BJ (cell line): ENCODE measurements at regions not wholly inside any gene's neighbourhood (a gene's known extent, or its start where the extent isn't known, plus 50 kb on each side); places are given as distances from the start of the nearest gene placed in this dataset.
"Not testable (repeated sequence)": the region's sequence is repeated elsewhere in the genome, so short reads cannot be mapped to it uniquely, and the experiment has no call there.

ENCODE experiments used
- CTCF ChIA-PET: fragments of 350-600 bp; formaldehyde crosslinking; extraction: SDS; loops from one replicate; lab custom pipeline; 2021; ENCODE audit warnings: antibody characterized with exemption, inconsistent platforms; lab: Yijun Ruan, JAX
- POLR2A ChIA-PET: fragments of 300-600 bp; sonication (Branson Sonifier 250); formaldehyde crosslinking; extraction: SDS; loops from one replicate; lab custom pipeline; 2021; ENCODE audit warnings: antibody characterized with exemption; lab: Charles Lee
- DNase-seq: peaks from one replicate; pipeline ENCODE4 v3.0.0-alpha.2; 2011; ENCODE audit warnings: low read depth
- H3K27me3 ChIP-seq: 2 replicates; pipeline ENCODE4 v1.6.0; 2011; ENCODE audit warnings: low read length; ENCODE audit not compliant: control insufficient read depth, insufficient read depth
- H3K36me3 ChIP-seq: 2 replicates; pipeline ENCODE4 v1.5.1; 2011; ENCODE audit warnings: low read length; ENCODE audit not compliant: control insufficient read depth, insufficient read depth
- H3K4me3 ChIP-seq: 2 replicates; pipeline ENCODE4 v1.5.1; 2011; ENCODE audit warnings: low read depth, mild to moderate bottlenecking, control low read depth, low read length
- CTCF ChIP-seq: IDR thresholded peaks from 2 replicates; pipeline ENCODE4 v1.5.1; 2011; ENCODE audit warnings: low read depth, mild to moderate bottlenecking, control low read depth, inconsistent platforms, low read length, moderate library complexity; ENCODE audit not compliant: insufficient read depth

DNA sequence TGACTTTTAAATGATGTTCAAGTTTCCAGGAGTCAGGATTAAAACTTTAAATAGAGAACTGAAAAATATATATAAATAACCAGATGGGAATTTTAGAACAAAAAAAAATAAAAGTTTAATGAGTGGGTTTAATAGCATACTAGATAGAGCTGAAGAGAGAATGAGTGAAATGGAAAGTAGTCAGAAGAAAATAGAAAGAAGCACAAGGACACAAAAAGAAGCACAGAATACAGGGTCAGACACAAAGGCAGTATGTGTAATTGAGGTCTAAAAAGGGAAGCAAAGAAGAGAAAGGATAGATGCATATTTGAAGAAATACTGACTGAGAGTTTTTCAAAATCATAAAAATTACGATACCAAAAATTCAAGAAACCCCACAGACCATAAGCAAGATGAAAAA lies 159.8 kb upstream of the FERMT1 start:
- DNase-seq: no peak
- H3K36me3 ChIP-seq: no peaks in the 10 kb centered on the region
- CTCF ChIA-PET: interaction anchor here (0.6 kb wide), 1 partner anchor 469 kb away, joined by 3 read pairs; no protein-coding TSS in a partner anchor
- H3K4me3 ChIP-seq: no peak overlapping the region
- no peaks in the 10 kb centered on the region for H3K27me3 ChIP-seq
- POLR2A ChIA-PET: no interaction called here
- no peak for TF ChIP-seq CTCF

- no peak for DNase-seq
- no peak for TF ChIP-seq CTCF
- Histone ChIP-seq H3K4me3 (no peak overlapping the region), H3K36me3 (no peaks in the 10 kb centered on the region), H3K27me3 (no peaks in the 10 kb centered on the region)
- ChIA-PET POLR2A (no interaction called here), CTCF (interaction anchor here (0.7 kb wide), 1 partner anchor 13 kb away, joined by 3 read pairs; no protein-coding TSS in a partner anchor)
Observed at GRCh38 chr20:6277661-6278240, 154.9 kb upstream of the FERMT1 start.

- H3K4me3 ChIP-seq, POLR2A ChIA-PET, H3K27me3 ChIP-seq, H3K36me3 ChIP-seq, DNase-seq: not testable (repeated sequence)
- CTCF ChIA-PET: interaction anchor here (1.0 kb wide), 1 partner anchor 15 kb away, joined by 3 read pairs; no protein-coding TSS in a partner anchor
Observed at GRCh38 chr20:6270404-6270803, 147.6 kb upstream of the FERMT1 start.

DNA sequence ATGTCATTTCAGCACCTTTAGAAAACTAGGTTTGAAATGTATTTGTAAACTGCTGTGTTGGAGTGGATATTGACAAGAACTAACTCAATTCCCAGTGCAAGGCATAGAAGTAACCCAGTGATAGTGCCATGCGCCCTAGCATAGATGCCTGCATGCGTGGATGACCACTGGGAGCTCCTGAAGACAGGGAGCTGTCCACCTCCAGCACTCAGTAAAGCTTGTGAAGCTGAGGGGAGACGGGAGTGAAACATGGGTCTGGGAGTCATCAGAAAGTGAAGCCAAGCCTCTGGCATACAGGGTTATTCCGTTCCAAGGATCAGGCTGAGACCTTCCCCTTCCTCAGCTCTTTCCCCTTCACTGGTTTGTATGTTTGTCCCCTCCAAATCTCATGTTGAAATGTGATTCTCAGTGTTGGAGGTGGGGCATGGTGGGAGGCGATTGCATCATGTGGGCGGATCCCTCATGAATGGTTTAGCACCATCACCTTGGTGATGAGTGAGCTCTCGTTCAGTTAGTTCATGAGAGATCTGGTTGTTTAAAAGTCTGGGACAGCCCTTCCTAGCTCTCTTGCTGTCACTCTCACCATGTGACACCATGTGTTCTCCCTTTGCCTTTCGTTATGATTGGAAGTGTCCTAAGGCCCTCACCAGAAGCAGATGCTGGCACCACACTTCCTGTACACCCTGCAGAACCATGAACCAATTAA lies 146.5 kb upstream of the FERMT1 start:
- ChIA-PET POLR2A (no interaction called here), CTCF (interaction anchor here (1.0 kb wide), 1 partner anchor 14 kb away, joined by 3 read pairs; no protein-coding TSS in a partner anchor)
- no peak for TF ChIP-seq CTCF
- Histone ChIP-seq H3K4me3 (no peak overlapping the region), H3K27me3 (no peaks in the 10 kb centered on the region), H3K36me3 (no peaks in the 10 kb centered on the region)
- no peak for DNase-seq

- DNase-seq: peak; percentile 4
- Histone ChIP-seq H3K4me3 (no peak overlapping the region), H3K27me3 (no peaks in the 10 kb centered on the region), H3K36me3 (no peaks in the 10 kb centered on the region)
- POLR2A ChIA-PET: no interaction called here
- peak; percentile 38 for TF ChIP-seq CTCF
- CTCF ChIA-PET: interaction anchor here (0.9 to 2.2 kb wide), 8 partner anchors 10 to 1596 kb away, joined by 3 to 9 read pairs (median 3); no protein-coding TSS in a partner anchor
Observed at GRCh38 chr20:6265204-6265904, 142.5 kb upstream of the FERMT1 start.
